Esophagus muscularis mucosa (tissue), 3 donors: ENCODE measurements at regions not wholly inside any gene's neighbourhood (a gene's known extent, or its start where the extent isn't known, plus 50 kb on each side); places are given as distances from the start of the nearest gene placed in this dataset.

Source experiments
- CTCF ChIP-seq, 3 experiments: fragments of 200-600 bp in 2 of 3; fragments of 450-650 bp in 1 of 3; sonication (generic) in 2 of 3; IDR thresholded peaks; one replicate each; pipeline ENCODE4 v1.5.1; 2017 to 2019; ENCODE audit warnings: antibody characterized with exemption in 3 of 3, mild to moderate bottlenecking in 2 of 3, moderate library complexity in 1 of 3
- POLR2A ChIP-seq: fragments of 450-650 bp; IDR thresholded peaks from one replicate; pipeline ENCODE4 v1.6.1; 2017; ENCODE audit warnings: antibody characterized with exemption, moderate library complexity, mild to moderate bottlenecking, low read depth
- POLR2AphosphoS5 ChIP-seq, 2 donors: sonication (generic); formaldehyde crosslinking; IDR thresholded peaks; one replicate each; pipeline ENCODE4 v1.6.1; 2017; ENCODE audit warnings: antibody characterized with exemption in 2 of 2

- TF ChIP-seq CTCF (IDR thresholded peaks at IDR 0.05) = no peak
- no peak for TF ChIP-seq POLR2A
- TF ChIP-seq POLR2AphosphoS5 (IDR thresholded peaks at IDR 0.05) = peak; percentile 71 to 74
Observed at GRCh38 chr6:159117046-159117445, 52.2 kb upstream of the FNDC1 start.
